EL (cell line): ENCODE measurements at regions not wholly inside any gene's neighbourhood (a gene's known extent, or its start where the extent isn't known, plus 50 kb on each side); places are given as distances from the start of the nearest gene placed in this dataset.

Source experiments
- DNase-seq: peaks from one replicate; pipeline ENCODE4 v3.0.0-alpha.2; 2016

DNA sequence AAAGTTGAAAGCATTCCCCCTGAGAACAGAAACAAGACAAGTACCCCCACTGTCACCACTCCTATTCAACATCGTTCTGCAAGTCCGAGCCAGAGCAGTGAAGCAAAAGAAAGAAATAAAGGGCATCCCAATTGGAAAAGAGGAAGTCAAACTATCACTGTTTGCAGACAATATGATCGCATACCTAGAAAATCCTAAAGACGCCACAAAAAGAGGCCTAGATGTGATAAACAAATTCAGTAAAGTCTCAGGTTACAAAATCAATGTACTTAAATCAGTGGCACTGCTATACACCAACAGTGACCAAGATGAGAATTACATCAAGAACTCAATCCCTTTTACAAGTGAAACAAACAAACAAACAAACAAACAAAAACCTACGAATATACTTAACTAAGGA lies 87.7 kb upstream of the COCH start:
- no peak for DNase-seq

GRCh38 chr14:30790827-30791226 lies 83.5 kb upstream of the COCH start:
- no peak for DNase-seq

DNA sequence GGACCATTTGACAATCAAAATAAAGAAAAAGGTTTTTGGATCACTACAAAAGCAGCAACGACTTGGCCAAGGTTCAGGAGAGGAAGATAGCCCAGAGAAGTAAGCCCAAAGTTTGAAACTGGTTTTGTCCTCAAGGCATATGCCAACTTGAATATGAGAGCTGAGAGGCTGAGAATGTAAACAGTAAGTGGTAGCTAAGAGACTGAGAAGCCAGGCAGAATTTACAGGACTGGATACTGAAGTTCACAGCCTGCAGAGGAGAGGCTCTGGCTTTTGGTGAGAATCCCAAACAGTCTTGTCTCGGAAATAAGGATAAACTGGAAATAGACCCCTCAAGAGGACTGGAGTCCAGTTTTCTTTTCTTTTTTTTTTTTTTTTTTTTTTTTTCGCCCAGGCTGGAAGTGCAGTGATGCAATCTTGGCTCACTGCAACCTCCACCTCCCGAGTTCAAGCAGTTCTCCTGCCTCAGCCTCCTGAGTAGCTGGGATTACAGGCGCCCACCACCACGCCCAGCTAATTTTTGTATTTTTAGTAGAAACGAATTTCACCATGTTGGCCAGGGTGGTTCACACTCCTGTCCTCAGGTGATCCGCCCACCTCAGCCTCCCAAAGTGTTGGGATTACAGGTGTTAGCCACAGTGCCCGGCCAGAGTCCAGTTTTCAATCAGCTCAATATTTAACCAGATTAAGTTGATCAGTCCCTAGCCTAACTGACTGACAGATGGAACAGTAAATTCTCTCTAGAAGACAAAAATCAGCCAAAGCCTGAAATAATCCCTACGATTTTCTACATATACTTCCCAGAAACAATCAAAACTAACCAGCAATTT lies 82.6 kb upstream of the COCH start:
- DNase-seq = no peak

DNA sequence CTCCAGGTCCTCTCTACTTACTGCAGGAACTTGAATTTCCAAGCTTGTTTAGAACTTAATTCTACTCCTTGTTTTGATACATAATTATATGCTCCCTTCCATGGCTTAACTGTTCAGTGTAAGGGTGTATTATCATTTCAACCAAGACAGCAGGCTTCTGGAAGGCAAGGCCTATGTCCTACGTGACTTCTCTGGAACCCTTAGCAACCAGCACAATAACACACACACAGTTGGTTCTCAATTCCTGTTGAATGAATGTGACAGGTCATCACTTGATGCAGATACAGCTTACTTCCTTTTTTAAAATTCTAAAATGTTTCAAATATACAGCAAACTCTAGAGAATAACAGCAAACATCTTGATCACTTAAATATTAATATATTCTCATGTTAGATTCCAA lies 77.7 kb upstream of the COCH start:
- no peak for DNase-seq

GRCh38 chr14:30798516-30798915 lies 75.8 kb upstream of the COCH start:
- no peak for DNase-seq

DNA sequence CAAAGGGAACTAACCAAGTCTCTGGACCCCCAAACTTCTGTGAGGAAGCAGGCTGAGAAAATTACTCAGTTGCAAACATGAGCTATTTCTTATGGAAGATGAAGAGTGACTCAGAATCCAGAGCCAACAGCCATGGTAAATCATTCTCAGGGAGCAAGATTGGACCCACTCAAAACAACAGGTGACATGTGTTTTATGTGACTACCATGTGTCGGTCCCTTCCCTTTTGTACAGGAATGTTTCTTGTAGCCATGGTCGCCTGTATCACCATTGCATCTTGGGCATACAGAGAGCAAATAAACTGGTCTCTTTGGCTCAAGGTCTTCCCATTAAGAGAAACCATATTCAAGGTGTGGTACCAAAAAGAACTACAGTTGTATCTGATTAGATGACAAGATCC lies 75.4 kb upstream of the COCH start:
- no peak for DNase-seq

GRCh38 chr14:30799933-30800332 lies 74.4 kb upstream of the COCH start:
- DNase-seq = no peak

- no peak for DNase-seq
Measured at GRCh38 chr14:30803185-30803584, 71.2 kb upstream of the COCH start.

GRCh38 chr14:30805284-30805683 lies 69.1 kb upstream of the COCH start:
- no peak for DNase-seq

DNA sequence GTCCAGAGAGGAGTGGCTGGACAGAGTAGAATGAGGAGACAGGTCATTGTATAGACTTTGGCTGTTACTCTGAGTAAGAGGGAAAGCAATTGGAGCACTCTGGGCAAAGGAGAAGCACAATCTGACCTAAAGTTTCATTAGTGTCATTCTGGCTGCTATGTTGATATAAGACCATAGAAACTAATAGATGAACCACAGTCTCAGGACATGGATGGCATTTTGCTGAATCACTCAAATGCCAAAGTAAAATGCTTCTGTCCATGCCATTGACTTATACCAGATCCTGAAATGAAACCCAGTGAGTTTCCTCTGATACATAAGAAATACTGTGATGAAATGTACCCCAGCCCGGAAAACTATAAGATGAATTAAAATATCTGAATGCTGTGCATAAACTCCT lies 65.8 kb upstream of the COCH start:
- peak; percentile 14 for DNase-seq

DNA sequence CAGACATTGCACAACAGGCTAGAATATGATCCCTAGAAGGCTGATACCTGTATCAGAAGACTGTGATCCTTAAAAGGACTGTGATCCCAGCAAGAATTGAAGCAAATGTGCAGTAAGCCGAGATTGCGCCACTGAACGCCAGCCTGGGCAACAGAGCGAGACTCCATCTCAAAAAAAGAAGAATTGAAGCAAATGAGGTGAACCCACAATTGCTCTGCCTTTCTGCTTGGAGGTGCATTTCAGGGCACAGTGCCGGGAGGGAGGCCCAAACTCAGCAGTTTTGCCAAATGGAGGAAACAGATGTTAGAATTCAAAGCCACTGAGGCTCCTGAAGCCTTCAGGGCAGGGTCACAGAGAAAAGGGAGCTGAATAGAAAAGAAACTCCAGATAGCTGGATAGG lies 61.1 kb upstream of the COCH start:
- no peak for DNase-seq

- no peak for DNase-seq
Measured at GRCh38 chr14:30820674-30821073, 53.7 kb upstream of the COCH start.

- no peak for DNase-seq
Measured at GRCh38 chr14:30822080-30822571, 52.2 kb upstream of the COCH start.
